Ascending aorta (tissue), 2 donors: ENCODE measurements at regions not wholly inside any gene's neighbourhood (a gene's known extent, or its start where the extent isn't known, plus 50 kb on each side); places are given as distances from the start of the nearest gene placed in this dataset.

Experiments used
- DNase-seq, 2 donors: peaks; one replicate each; pipeline ENCODE4 v3.0.0-alpha.2; 2019; ENCODE audit warnings: low spot score in 2 of 2
- H3K27ac ChIP-seq, 2 donors: fragments of 200-600 bp; sonication (generic); one replicate each; pipeline ENCODE4 v1.5.1; 2016 to 2017; ENCODE audit warnings: mild to moderate bottlenecking in 1 of 2
- H3K27me3 ChIP-seq: fragments of 200-600 bp; sonication (generic); one replicate; pipeline ENCODE4 v1.5.1; 2017
- H3K36me3 ChIP-seq, 2 donors: fragments of 200-600 bp; sonication (generic); one replicate each; pipeline ENCODE4 v1.5.1; 2016
- H3K4me1 ChIP-seq, 2 donors: fragments of 200-600 bp; sonication (generic); one replicate each; pipeline ENCODE4 v1.5.1; 2016 to 2017; ENCODE audit warnings: mild to moderate bottlenecking in 1 of 2
- H3K4me3 ChIP-seq, 2 donors: fragments of 200-600 bp; sonication (generic); one replicate each; pipeline ENCODE4 v1.5.1; 2016 to 2017; ENCODE audit warnings: mild to moderate bottlenecking in 1 of 2
- H3K9me3 ChIP-seq, 2 donors: fragments of 200-600 bp; sonication (generic); one replicate each; pipeline ENCODE4 v1.5.1; 2016
- intact Hi-C: fragments of 100-400 bp; cut with DNase I; formaldehyde crosslinking; loops from one replicate; pipeline ENCODE4 v1.15.1; 2023
- TF ChIP-seq, protein P1 (sequence below), 3 experiments: fragments of 200-600 bp in 2 of 3; fragments of 450-650 bp in 1 of 3; sonication (generic) in 2 of 3; IDR thresholded peaks; one replicate each; pipeline ENCODE4 v1.5.1; 2016 to 2019; ENCODE audit warnings: antibody characterized with exemption in 3 of 3, mild to moderate bottlenecking in 1 of 3, moderate library complexity in 1 of 3

DNA sequence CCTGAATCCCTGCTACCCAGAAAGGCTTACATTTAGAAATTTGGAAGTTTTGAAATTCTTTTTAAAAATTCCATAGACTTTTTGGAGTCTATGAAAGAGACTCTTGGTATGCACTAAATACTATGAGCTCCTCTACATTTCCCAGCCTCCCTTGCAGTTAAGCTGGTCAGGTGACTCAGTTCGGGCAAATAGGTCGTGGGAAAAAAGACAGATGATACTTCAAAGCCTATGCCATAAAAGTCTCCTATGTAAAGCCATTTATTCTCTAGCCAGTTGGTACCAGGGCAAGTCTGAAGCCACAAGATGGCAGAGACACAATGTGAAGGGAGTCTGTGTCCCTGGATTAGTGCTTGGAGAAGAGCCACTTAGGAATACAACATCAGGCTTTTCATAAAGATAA is 101.8 kb downstream of the BOD1 start:
- TF ChIP-seq, protein P1, sequence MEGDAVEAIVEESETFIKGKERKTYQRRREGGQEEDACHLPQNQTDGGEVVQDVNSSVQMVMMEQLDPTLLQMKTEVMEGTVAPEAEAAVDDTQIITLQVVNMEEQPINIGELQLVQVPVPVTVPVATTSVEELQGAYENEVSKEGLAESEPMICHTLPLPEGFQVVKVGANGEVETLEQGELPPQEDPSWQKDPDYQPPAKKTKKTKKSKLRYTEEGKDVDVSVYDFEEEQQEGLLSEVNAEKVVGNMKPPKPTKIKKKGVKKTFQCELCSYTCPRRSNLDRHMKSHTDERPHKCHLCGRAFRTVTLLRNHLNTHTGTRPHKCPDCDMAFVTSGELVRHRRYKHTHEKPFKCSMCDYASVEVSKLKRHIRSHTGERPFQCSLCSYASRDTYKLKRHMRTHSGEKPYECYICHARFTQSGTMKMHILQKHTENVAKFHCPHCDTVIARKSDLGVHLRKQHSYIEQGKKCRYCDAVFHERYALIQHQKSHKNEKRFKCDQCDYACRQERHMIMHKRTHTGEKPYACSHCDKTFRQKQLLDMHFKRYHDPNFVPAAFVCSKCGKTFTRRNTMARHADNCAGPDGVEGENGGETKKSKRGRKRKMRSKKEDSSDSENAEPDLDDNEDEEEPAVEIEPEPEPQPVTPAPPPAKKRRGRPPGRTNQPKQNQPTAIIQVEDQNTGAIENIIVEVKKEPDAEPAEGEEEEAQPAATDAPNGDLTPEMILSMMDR (IDR thresholded peaks at IDR 0.05) = no peak
- H3K4me3 ChIP-seq = no peak overlapping the region
- H3K4me1 ChIP-seq = no peaks in the 10 kb centered on the region
- DNase-seq = no peak
- intact Hi-C loops = no loop called here
- H3K36me3 ChIP-seq = no peaks in the 10 kb centered on the region
- H3K27ac ChIP-seq = no peak overlapping the region
- no peaks in the 10 kb centered on the region for H3K27me3 ChIP-seq
- no peaks in the 10 kb centered on the region for H3K9me3 ChIP-seq

DNA sequence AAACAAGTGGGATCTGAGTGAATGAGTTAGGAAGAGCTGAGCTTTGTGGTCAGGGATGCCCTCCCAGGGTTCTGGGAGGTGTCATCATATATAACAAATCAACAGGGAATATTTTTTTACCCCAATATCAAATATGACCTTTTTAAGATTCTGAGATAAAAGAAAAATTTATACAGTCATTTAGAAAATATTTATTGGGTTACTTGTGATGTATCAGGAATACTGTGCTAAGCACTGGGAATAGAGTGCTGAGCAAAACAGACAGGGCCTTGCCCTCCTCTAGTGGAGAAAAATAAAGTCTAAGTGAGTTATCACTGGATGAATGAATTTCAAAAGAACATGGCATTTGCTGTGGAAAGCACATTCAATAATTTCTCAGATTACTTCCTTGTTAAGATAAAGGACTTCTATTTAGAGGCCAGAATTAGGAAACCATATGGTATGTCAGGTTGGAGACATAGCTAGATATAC is 102.9 kb downstream of the BOD1 start:
- Histone ChIP-seq H3K36me3 (no peaks in the 10 kb centered on the region), H3K9me3 (no peaks in the 10 kb centered on the region), H3K27ac (no peak overlapping the region), H3K4me1 (no peaks in the 10 kb centered on the region), H3K4me3 (no peak overlapping the region), H3K27me3 (no peaks in the 10 kb centered on the region)
- intact Hi-C loops = no loop called here
- TF ChIP-seq, protein P1 (IDR thresholded peaks at IDR 0.05) = no peak
- no peak for DNase-seq

DNA sequence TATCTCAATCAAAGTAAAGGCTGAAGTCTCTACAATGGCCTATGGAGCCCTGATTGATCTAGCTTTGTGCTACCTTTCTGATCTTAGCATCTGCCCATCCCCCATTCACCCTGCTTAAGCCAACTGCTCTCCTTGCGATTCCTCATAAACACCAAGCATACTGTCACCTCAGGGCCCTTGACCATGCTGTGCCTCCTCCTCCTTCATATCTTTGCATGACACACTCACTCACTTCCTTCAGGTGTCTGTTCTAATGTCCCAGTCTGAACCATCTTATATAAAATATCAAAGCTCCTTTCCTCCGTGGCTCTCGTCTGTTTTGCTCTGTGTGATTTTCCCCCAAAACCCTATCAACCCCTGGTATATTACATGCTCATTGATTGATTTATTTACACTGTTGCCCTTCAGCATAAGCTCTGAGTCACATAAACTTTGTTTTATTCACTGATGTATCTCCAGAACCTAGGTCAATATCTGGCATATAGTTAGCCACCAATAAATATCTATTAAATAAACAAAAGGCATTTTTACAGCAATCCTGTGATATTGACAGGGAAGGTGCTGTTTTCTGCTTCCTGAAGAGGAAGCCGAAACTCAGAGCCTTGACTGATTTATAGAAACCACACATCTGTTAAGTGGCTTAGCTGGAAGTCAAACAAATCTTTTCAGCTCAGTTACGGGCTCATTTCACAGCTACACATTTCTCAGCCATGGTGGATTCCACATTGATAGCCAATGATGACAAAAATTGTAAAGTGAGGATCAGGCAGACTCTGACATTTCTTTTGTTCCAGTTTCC is 103.6 kb downstream of the BOD1 start:
- no peak for DNase-seq
- Histone ChIP-seq H3K36me3 (no peaks in the 10 kb centered on the region), H3K4me3 (no peak overlapping the region), H3K4me1 (no peaks in the 10 kb centered on the region), H3K27me3 (no peaks in the 10 kb centered on the region), H3K9me3 (no peaks in the 10 kb centered on the region), H3K27ac (no peak overlapping the region)
- TF ChIP-seq, protein P1 (IDR thresholded peaks at IDR 0.05) = no peak
- intact Hi-C loops = no loop called here

DNA sequence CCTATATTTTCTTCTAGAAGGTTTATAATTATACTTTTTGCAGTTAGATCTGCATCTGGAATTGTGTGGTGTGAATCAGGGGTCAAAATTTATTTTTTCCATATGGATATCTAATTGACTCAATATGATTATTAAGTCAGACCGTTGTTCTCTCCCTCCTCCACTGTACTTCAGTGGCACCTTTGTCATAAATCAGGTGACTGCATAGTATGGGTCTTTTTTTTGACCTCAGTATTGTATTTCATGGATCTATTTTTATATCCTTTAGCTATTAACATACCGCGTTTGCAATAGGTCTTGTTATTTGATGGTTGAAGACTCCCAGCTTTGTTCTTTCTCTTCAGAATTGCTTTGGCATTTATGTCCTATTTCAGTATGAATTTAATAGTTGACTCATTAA is 107.4 kb downstream of the BOD1 start:
- Histone ChIP-seq H3K36me3 (no peaks in the 10 kb centered on the region), H3K4me3 (no peak overlapping the region), H3K4me1 (no peaks in the 10 kb centered on the region), H3K27ac (no peak overlapping the region), H3K27me3 (no peaks in the 10 kb centered on the region), H3K9me3 (peaks cover 9 to 11% of the 10 kb centered on the region in 2 donors)
- no peak for DNase-seq
- TF ChIP-seq, protein P1 (IDR thresholded peaks at IDR 0.05) = no peak
- intact Hi-C loops = no loop called here

DNA sequence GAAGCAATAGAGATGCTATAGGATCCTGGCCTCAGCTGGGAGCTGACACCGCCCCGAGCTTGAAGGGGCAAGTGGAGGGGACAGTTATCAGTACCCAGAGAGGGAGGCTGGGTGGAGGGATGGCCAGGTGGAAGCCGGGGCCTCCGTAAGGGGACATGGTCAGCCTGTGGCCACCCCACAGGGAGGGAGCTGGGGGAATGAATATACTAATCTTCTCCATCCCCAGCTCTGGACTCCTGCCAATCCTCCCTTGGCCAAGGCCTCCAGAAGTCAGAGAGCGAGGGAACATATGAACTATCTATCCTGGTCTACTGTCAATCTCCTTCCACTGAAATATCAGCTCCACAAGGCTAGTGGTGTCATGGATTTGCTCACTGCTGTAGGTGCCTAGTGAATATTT is 109.3 kb downstream of the BOD1 start:
- H3K27me3 ChIP-seq = no peaks in the 10 kb centered on the region
- H3K4me1 ChIP-seq = no peaks in the 10 kb centered on the region
- H3K36me3 ChIP-seq = no peaks in the 10 kb centered on the region
- TF ChIP-seq, protein P1 (IDR thresholded peaks at IDR 0.05) = no peak
- no peak overlapping the region for H3K27ac ChIP-seq
- no peak for DNase-seq
- H3K9me3 ChIP-seq = peaks cover 9 to 11% of the 10 kb centered on the region in 2 donors
- intact Hi-C loops = no loop called here
- no peak overlapping the region for H3K4me3 ChIP-seq
